ENCODE measurements at regions not wholly inside any gene's neighbourhood (a gene's known extent, or its start where the extent isn't known, plus 50 kb on each side); places are given as distances from the start of the nearest gene placed in this dataset.
"Not testable (repeated sequence)": the region's sequence is repeated elsewhere in the genome, so short reads cannot be mapped to it uniquely, and the experiment has no call there.

DNA sequence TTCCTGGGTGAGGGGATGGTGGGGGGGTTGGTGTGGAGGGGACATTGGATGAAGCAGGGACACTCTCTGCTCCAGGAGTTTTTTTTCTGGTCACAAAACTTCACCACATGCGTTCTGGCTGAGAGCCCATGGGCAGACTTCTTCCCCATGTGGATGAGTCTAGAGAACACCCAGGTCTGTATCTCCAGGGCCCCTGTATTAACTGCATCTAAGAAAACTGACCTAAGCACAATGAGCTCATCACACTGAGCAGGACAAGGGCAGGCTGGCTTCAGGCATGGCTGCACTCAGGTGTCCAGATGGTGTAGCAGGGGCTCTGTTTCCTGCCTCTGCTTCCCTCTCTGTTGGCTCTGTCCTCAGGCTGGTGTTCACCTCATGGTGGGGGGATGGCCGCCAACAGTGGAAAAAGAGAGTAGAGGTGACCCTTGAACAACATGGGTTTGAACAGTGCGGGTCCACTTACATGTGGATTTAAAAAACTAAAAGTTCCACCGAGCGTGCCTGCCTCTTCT lies 85.3 kb upstream of the STC2 start:
- no peak for DNase-seq

DNA sequence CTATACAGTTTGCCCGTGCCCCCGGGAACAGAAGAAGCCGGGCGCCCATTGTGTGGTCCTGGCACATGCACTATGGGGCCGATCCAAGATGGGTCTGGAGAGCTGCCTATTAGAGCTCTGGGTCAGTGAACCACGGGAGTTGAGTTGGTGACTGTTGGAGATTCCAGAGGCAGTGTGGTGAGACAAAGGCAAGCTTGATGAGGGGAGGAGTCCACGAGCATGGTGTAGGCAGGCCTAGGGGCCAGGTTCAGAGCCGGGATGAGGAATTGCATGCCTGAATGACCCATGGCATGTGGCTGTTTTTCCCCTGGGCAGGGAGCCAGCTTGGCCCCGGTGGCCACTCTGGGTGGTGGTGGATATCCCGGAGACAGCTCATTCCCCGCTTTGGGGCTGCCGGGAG lies 84.4 kb upstream of the STC2 start:
- DNase-seq = no peak

DNA sequence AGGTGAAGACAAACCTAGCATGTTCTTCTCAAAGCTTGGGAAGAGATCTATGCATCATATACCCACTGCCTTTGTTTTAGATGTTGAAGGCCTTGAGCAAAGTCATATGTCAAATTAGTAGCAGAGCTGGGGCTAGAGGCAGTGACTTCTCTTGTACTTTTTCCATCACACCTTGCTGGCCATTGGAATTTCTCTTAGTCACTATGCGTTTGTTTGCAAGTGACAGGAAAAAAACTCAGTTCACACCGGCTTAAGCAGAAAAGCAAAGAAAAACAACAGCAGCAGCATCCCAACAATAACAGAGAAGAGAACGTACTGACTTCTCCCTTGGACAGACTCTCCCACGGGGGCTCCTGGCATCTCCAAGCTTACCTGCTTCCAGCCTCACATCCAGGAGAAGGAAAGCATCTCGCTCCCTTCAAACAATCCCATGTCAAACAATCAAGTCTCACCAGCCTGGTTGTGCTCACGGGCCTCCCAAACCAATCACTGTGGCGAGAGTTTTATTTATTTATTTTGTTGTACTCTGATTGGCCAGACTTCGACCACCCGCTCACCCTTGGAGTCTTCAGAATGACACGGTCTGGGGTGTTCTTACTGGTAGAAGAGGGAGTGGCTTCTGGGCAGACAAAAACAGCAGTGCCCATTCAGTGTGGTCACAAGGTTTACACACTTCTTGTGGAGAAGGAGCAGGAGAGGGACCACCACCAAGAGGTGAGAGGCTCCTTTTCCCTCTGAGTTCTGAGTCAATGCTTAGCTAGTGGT lies 83.8 kb upstream of the STC2 start:
- no peak for DNase-seq

DNA sequence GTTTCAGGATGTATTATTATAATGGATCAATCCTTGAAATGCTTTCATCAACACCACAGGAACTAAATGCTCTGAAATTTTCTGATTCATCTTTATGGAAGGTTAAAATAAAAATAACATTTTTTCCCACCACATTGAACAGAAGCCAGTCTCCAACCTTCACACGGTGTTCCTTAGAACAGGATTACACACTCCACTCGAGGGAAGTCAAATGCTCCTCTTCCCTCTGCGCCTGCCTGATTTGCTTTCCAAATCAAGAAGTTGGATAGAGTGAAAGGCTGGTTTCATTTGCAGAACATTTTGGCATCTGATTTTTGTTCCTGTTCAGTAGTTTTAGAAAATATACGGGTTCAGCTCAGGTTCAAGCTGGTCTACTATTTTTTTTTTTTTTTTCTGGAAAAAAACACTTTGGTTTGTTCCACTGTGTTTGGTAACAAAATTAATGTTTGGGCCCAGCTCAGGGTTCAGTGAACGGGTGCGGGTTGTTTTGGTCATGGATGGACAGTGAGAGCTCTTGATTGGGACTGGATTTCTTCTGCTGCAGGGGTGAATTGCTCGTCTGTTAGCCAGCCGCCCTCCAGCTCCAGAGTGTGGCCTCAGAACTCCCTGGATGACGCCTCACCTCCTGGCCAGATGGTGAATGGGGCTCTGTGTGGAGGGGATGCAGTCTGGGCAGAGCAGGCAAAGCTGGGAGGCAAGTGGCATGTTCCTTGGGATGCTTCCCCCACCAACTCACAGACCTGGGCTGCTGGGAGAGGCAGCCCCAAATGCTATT lies 82.4 kb upstream of the STC2 start:
- no peak for DNase-seq

DNA sequence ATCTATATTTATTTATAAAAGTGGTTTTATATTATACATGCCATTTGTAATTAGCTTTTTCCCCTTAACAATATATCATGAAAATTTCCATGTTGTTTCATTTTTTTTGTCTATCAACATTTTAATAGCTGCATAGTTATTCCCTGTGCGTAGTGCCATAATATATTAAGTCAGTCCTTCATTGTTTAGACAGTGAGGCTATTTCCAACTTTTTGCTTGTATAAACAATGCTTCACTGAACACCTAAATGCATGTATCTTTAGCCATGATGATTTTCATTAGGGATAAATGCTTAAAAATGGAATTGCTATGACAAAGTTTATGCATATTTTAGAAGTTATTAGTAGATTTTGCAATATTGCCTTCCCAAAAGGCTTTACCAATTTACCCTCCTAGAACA lies 80.7 kb upstream of the STC2 start:
- no peak for DNase-seq

DNA sequence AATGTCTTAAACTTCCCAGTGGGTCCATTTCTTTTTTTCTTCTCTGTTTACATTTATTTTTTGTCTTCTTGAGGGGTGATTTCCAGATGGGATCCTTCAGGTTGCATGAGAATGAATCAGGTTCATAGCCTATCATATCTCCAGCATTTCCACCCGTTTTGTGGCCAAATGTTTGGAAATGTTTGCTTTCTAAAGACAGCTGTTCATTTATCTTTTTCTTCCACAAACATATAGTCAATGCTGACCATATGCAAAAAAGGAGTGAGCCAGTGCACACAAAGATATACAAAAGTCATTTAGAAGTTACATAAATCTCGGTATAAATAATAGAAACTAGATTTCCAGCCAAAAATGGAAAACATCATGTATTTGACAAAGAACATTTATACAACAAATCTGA lies 71.6 kb upstream of the STC2 start:
- DNase-seq = no peak

DNA sequence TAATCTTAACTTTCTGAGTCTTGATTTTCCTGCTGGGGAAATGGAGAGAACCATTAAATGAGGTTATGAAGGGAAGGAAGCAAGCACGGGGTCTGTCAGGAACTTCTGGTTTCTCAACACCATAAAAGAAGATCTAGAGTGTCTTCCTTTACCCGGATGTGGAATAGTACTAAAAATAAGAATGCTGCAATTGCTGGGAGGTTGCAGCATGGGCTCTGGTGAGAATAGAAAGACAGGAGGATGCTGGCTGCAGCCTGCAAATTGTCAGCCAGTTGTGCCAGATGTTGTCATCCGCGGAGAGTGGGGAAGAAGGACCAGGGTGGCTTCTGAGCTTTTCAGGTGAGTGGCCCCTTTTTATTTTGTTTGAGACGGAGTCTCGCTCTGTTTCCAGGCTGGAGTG lies 69.3 kb upstream of the STC2 start:
- peak; percentile 4 to 5 for DNase-seq

DNA sequence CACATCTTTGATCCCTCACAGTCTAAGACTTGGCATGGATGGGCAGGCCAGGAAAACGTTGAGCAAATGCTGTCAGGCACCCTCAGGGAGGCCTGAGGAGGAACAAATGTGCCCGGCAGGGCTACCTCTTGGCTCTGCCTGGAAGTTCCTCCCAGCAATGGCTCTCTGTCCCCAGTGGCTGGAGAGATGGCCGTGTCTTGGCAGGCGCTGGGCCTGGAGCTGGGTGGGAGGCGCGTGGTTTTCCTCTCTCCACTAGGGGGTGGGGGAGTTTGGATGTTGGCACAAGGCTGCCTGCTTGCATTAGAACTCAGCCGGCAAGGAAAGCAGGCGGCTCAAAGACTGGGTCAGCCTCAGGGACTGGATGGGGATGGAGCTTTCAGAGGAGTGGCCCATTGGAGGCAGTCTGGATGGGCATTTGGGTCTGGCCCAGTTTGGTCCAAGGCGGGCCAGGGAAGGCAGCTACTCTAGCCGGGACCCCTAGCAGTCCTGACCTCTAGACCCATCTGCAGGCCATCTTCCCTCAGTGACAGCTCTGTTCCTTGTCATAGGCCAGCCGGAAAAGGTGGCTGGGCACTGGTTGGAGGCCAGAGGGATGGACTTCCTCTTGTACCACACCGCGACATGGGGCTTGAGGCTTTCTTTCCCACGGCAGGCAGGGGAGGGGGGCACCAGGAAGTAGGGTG lies 68.2 kb upstream of the STC2 start:
- DNase-seq = no peak

DNA sequence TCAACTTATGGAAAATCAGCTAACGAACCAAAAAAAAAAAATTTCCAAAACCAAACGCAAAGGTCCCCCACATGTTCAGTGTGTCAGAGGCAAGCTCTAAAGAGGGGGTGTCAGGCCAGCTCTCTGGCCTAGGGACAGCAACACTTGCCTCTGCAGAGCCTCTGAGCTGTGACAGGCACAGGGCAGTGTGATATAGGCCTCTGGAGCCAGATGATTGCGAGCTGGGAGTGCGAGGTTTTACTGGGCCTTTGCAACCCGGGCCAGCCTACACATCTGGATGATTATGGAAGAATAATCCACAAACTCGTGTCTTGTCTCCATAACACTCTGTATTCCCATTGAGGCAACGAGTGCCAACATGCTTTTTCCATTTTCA lies 67.7 kb upstream of the STC2 start:
- no peak for DNase-seq

DNA sequence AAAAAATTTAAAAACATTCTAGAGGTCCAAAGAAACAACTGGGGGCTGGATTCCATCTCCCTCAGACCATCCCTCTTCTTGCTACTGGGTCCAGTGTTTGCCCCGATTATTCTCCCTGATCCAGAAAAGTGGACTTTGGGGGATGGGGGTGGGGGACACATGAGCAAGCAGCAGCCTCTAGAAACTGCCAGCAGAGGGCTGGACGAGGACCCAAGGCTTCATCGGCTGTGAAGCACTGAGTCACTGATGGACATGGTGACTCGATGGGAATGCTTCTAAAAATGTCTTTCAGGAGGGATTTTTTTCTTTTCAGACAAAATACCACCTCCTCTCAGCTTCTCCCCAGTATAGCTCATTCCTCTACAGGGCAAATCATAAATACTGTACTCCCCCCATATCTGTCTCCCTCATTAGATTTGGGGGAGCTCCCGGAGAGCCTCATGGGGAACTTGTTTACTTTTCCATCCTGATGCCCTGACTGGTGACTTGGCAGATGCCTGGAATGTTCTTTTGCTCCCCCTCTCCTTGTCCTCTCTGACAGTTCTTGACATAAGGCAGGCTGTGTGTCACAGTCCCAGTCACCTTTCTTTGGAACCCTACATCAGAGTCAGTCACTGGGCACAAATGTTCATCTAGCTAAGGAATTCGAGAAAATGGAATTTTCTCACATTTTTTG lies 67.2 kb upstream of the STC2 start:
- no peak for DNase-seq

DNA sequence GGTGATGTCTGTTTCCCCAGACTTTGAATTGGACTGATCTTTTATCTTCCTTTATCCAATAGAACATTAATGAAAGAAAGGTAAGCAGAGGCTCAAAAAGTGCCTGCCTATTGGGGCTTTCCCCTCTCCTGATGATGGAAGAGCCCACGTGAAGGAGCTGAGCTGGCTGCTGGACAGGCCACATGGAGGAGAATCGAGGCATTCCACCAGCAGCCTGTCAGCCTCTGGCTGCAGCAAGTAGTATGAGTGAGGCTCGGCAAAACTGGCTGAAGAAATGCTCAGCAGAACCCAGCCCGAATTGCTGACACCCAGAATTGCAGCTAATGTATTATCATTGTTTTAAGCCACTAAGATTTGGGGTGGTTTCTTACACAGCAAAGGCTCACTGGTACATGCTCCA lies 66.5 kb upstream of the STC2 start:
- no peak for DNase-seq

DNA sequence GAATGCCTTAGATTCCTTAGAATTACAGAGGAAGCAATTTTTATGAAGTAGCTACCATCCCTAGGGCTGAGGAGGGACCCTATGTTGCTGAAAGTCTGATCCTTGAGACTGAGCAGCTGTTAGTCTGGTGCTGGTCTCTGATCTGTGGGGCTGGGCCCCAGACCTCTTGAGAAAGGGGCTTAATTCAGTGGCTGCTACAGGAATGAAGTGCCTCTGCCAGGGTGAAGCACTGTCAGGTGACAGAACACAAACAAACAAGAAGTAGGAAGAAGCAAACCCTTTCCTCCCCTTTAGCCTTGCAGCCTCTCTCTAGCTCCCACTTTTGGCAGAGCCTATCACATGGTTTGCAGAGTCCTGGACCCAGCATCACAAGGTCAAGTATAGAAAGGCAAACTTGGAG lies 64.0 kb upstream of the STC2 start:
- no peak for DNase-seq

DNA sequence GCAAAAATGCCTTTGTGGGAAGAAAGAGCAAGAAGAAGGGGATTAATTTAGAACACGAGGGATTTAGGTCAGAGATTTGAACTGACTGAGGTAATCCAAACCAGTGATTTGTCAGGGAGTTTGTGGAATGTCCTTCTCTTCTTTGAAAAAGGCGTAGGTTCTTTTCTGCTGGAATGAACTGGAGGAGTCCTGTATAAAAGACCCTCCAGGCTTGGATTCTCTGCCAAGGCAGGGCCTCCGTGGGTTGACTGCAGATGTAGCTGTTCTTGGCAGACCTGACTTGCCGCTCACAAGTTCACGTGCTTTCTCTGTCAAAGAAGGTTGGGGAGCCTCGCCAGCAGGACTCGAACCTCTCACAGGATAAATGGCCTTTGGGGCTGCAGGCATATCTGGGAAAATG lies 62.8 kb upstream of the STC2 start:
- DNase-seq = no peak

DNA sequence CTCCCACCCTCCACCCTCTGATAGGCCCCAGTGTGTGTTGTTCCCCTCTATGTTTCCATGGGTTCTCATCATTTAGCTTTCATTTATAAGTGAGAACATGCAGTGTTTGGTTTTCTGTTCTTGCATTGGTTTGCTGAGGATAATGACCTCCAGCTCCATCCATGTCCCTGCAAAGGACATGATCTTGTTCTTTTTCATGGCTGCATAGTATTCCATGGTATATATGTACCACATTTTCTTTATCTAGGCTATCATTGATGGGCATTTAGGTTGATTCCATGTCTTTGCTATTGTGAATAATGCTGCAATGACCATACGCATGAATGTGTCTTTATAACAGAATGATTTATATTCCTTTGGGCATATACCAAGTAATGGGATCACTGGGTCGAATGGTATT lies 59.1 kb upstream of the STC2 start:
- not testable (repeated sequence) for DNase-seq

DNA sequence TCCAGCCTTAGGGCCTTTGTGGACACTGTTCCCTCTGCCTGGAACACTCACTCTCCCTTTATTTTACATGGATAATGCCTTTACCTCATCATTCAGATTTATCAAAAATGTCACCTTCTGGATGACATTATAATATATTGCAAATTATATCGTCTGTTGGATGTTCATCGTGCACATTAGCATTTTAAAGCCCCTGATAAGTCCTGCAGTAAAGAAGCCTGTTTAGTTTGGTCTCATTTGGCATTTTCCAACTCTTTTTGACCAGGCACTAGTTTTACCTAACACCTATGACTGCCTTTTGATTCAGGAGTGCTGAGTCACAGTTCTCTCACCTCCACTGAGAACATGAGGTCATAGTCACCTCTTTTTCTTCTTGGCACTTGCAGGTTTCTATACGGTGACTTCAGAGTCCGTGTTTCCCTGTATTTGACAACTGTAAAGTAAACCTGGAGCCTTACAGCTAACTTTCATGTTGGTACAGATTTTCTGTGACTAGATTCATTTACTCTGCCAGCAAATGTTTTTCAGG lies 57.7 kb upstream of the STC2 start:
- no peak for DNase-seq

DNA sequence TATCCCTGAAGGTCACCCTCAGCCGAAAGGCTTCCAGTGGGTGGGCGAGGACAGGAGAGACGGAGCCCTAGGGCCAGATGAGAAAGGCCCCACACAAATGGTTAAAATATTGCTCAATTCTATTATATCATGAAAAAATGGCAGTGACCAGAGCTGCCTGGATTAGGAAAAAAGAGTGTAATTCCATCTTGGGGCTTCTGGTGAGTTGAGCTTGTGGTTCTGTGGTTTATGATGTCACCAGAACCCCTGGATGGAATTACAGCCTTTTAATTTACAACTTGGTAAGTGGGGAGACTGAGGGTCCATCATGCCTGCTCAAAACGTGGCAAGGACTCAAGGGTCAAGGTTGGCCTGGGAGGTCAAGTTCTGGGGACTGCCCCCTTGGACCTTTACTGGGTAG lies 55.5 kb upstream of the STC2 start:
- DNase-seq = no peak

DNA sequence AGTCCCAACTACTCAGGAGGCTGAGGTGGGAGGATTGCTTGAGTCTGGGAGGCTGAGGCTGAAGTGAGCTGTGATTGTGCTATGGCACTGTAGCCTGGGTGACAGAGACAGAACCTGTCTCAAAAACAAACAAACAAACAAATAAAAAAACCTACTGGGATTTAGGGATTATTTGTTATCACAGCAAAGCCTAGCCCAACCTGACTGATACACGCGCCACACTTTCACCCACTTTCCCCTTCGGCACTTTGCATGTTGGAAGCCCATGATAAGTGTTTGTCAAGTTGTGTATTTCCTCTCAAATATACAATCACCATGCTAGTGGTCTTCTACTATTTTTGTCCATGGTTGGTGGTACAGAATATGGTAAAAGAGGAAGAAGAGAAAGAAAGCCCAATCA lies 50.5 kb upstream of the STC2 start:
- no peak for DNase-seq
